ENCODE measurements at regions not wholly inside any gene's neighbourhood (a gene's known extent, or its start where the extent isn't known, plus 50 kb on each side); places are given as distances from the start of the nearest gene placed in this dataset.

DNA sequence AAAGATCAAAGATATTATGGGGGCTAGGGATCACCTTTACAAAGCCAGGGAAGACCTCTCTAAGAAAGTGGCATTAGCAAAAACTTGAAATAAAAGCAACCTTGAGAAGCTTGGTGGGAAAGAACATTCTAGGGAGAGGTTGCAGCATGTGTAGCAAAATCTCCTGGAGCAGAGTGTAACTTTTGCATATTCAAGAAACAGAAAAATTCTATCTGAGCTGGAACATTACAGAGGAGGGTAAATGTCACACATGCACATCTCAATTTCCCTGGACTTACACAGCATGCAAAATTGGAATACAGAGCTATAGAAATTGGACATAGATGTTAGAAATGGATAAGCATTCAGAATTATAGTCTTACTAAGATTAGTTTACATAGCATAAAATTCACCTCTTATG lies 510.0 kb downstream of the CETN3 start:
- FAIRE-seq: no peak
- TF ChIP-seq EP300 (IDR thresholded peaks at IDR 0.05; ENCODE audit: borderline replicate concordance in 1 of 2, low read depth in 2 of 2, low read length in 2 of 2): no peak
- no peak for TF ChIP-seq KDM5A (IDR thresholded peaks at IDR 0.05; ENCODE audit: low read length)
- TF ChIP-seq EGR1 (IDR thresholded peaks at IDR 0.05; ENCODE audit: borderline replicate concordance, low read depth, low read length): no peak
- no peak for TF ChIP-seq CHD1 (IDR thresholded peaks at IDR 0.05; ENCODE audit: low read depth, low read length)
- no peak for TF ChIP-seq TAF7 (optimal IDR thresholded peaks at IDR 0.05; ENCODE audit: borderline replicate concordance, low read depth, low read length)
- no peak for TF ChIP-seq BCL11A (IDR thresholded peaks at IDR 0.05; ENCODE audit: low read depth in 2 of 2, low read length in 2 of 2)
- TF ChIP-seq PHF8 (conservative IDR thresholded peaks at IDR 0.05; ENCODE audit: low read depth, low read length): no peak
- no peak for TF ChIP-seq SIN3A (conservative IDR thresholded peaks at IDR 0.05 in 1 of 2, IDR thresholded peaks at IDR 0.05 in 1 of 2; ENCODE audit: low read depth in 1 of 2, low read length in 2 of 2)
- TF ChIP-seq SAP30 (IDR thresholded peaks at IDR 0.05; ENCODE audit: insufficient read depth, insufficient replicate concordance, low read length): no peak
- no peak for TF ChIP-seq CREB1 (IDR thresholded peaks at IDR 0.05)
- TF ChIP-seq POU5F1 (IDR thresholded peaks at IDR 0.05; ENCODE audit: low read depth, low read length): no peak

More for the DNA sequence above, 510.0 kb downstream of the CETN3 start:
- Histone ChIP-seq H3K4me2 (ENCODE audit: insufficient read depth in 1 of 2, low read depth in 2 of 2, low read length in 2 of 2) (no peak overlapping the region), H3K9ac (replicated peaks in 1 of 4; ENCODE audit: extremely low read depth in 1 of 4, low read depth in 3 of 4, low read length in 3 of 4) (no peak overlapping the region), H3K4ac (replicated peaks; ENCODE audit: insufficient read length, low read depth, low read length) (no peak overlapping the region), H3K79me1 (ENCODE audit: low read depth, low read length) (no peaks in the 10 kb centered on the region), H4K91ac (replicated peaks; ENCODE audit: insufficient read length, low read length) (no peak overlapping the region), H3K36me3 (ENCODE audit: control insufficient read depth in 2 of 4, insufficient read depth in 4 of 4, low read length in 3 of 4) (no peaks in the 10 kb centered on the region), H3K27ac (ENCODE audit: low read depth, low read length) (no peak overlapping the region), H3K27me3 (replicated peaks in 1 of 4; ENCODE audit: control insufficient read depth in 3 of 4, extremely low read depth in 1 of 4, insufficient read depth in 3 of 4, low read length in 3 of 4) (no peaks in the 10 kb centered on the region), H3K9me3 (ENCODE audit: insufficient read depth in 2 of 2, low read depth in 1 of 2, low read length in 1 of 2) (peaks cover 0 to 7% of the 10 kb centered on the region in 2 experiments; a peak in 1 of 4 replicates), H2AFZ (ENCODE audit: low read length) (no peak overlapping the region), H3K4me1 (replicated peaks in 1 of 4; ENCODE audit: control insufficient read depth in 3 of 4, insufficient read depth in 4 of 4, low read length in 3 of 4) (no peaks in the 10 kb centered on the region), H4K5ac (ENCODE audit: insufficient read length, low read depth, low read length) (no peak overlapping the region), H2AK5ac (ENCODE audit: low read depth, low read length) (no peak overlapping the region), H2BK15ac (ENCODE audit: low read length) (no peak overlapping the region), H2BK5ac (ENCODE audit: low read depth, low read length) (no peak overlapping the region), H2BK12ac (ENCODE audit: low read depth, low read length) (no peak overlapping the region), H3K18ac (ENCODE audit: extremely low read depth, low read length) (no peak overlapping the region), H3K56ac (replicated peaks; ENCODE audit: insufficient read length, low read depth, low read length) (no peak overlapping the region), H4K20me1 (replicated peaks in 1 of 2; ENCODE audit: control insufficient read depth in 1 of 2, insufficient read depth in 2 of 2, low read length in 2 of 2) (no peaks in the 10 kb centered on the region), H2BK120ac (replicated peaks; ENCODE audit: low read depth, low read length) (no peak overlapping the region), H3K4me3 (ENCODE audit: extremely low read depth in 1 of 4, insufficient read depth in 2 of 4, low read depth in 3 of 4, low read length in 4 of 4) (no peak overlapping the region), H3K79me2 (ENCODE audit: control insufficient read depth in 1 of 2, insufficient read depth in 2 of 2, low read length in 2 of 2) (no peaks in the 10 kb centered on the region), H3K23ac (ENCODE audit: insufficient read length) (no peak overlapping the region), H3K23me2 (ENCODE audit: low read depth, low read length) (no peaks in the 10 kb centered on the region), H4K8ac (ENCODE audit: extremely low read depth, insufficient read depth, low read length) (no peak overlapping the region), H2BK20ac (ENCODE audit: low read length) (no peak overlapping the region), H3K14ac (ENCODE audit: insufficient read length) (no peak overlapping the region)
- ChIA-PET POLR2A (ENCODE audit: partially characterized antibody) (no interaction called here), CTCF (ENCODE audit: partially characterized antibody) (no interaction called here)
- DNase-seq (ENCODE audit: low read depth in 1 of 2, low spot score in 2 of 2): no peak
